Neural cell (in vitro differentiated cells): ENCODE measurements at regions not wholly inside any gene's neighbourhood (a gene's known extent, or its start where the extent isn't known, plus 50 kb on each side); places are given as distances from the start of the nearest gene placed in this dataset.

Experiments
- H2AFZ ChIP-seq: fragments of 200-600, 300-800 bp; sonication (generic), shearing (Covaris generic); 2 replicates; pipeline ENCODE4 v1.6.0; 2014; ENCODE audit warnings: low read depth, mild to moderate bottlenecking, antibody characterized with exemption, low read length, moderate library complexity
- H3F3A ChIP-seq: fragments of 200-600 bp; shearing (Covaris generic); 2 replicates; pipeline ENCODE4 v1.6.1; 2016; ENCODE audit warnings: mild to moderate bottlenecking, moderate library complexity, mixed read lengths, antibody characterized with exemption, low read length; ENCODE audit not compliant: insufficient read depth, poor library complexity, severe bottlenecking
- H3K27ac ChIP-seq: fragments of 200-600, 300-800 bp; sonication (generic), shearing (Covaris generic); 2 replicates; pipeline ENCODE4 v1.5.1; 2014; ENCODE audit warnings: mild to moderate bottlenecking, low read length, moderate library complexity
- H3K27me3 ChIP-seq: fragments of 300-800, 200-600 bp; sonication (generic), shearing (Covaris generic); 2 replicates; pipeline ENCODE4 v1.6.0; 2014; ENCODE audit warnings: mild to moderate bottlenecking, low read depth, low read length, moderate library complexity; ENCODE audit not compliant: insufficient read depth
- H3K36me3 ChIP-seq: fragments of 300-800, 200-600 bp; sonication (generic), shearing (Covaris generic); 2 replicates; pipeline ENCODE4 v1.5.1; 2014; ENCODE audit warnings: mild to moderate bottlenecking, antibody characterized with exemption, low read length, moderate library complexity; ENCODE audit not compliant: insufficient read depth
- H3K4me2 ChIP-seq: fragments of 300-800, 200-600 bp; sonication (generic), shearing (Covaris generic); 2 replicates; pipeline ENCODE4 v1.6.0; 2014; ENCODE audit warnings: mild to moderate bottlenecking, low read length
- H3K4me3 ChIP-seq: fragments of 300-800, 200-600 bp; sonication (generic), shearing (Covaris generic); 2 replicates; pipeline ENCODE4 v1.5.1; 2014; ENCODE audit warnings: mild to moderate bottlenecking, low read length, moderate library complexity
- H3K79me2 ChIP-seq: fragments of 200-600 bp; shearing (Covaris generic); replicated peaks from 2 replicates; pipeline ENCODE4 v1.6.0; 2014; ENCODE audit warnings: mild to moderate bottlenecking, low read length, moderate library complexity; ENCODE audit not compliant: insufficient read depth
- H3K9ac ChIP-seq: fragments of 300-800, 200-600 bp; sonication (generic), shearing (Covaris generic); 2 replicates; pipeline ENCODE4 v1.6.1; 2016; ENCODE audit warnings: mild to moderate bottlenecking, low read length, mixed read lengths
- H3K9me2 ChIP-seq: fragments of 200-600 bp; shearing (Covaris generic); 2 replicates; pipeline ENCODE4 v1.6.1; 2016; ENCODE audit warnings: mild to moderate bottlenecking, low read length, mixed read lengths; ENCODE audit not compliant: insufficient read depth
- H3K9me3 ChIP-seq: fragments of 200-600, 300-800 bp; sonication (generic), shearing (Covaris generic); 2 replicates; pipeline ENCODE4 v1.6.1; 2016; ENCODE audit warnings: mild to moderate bottlenecking, mixed run types, low read length, moderate library complexity, mixed read lengths
- H4K20me1 ChIP-seq: fragments of 200-600 bp; shearing (Covaris generic); 2 replicates; pipeline ENCODE4 v1.6.1; 2016; ENCODE audit warnings: mild to moderate bottlenecking, mixed run types; ENCODE audit not compliant: insufficient read depth
- CTCF ChIP-seq: fragments of 450-650 bp; IDR thresholded peaks from 2 replicates; pipeline ENCODE4 v1.5.1; 2014; ENCODE audit warnings: antibody characterized with exemption, mild to moderate bottlenecking, moderate library complexity; ENCODE audit not compliant: poor library complexity, severe bottlenecking
- EP300 ChIP-seq: fragments of 450-650 bp; conservative IDR thresholded peaks from 2 replicates; pipeline ENCODE4 v1.6.1; 2014; ENCODE audit warnings: antibody characterized with exemption, mild to moderate bottlenecking, moderate library complexity; ENCODE audit not compliant: poor library complexity, severe bottlenecking
- EZH2 ChIP-seq: fragments of 200-600, 300-800 bp; shearing (Covaris generic), sonication (generic); IDR thresholded peaks from 2 replicates; pipeline ENCODE4 v1.6.1; 2014; ENCODE audit warnings: antibody characterized with exemption, low read length, borderline replicate concordance, mild to moderate bottlenecking; ENCODE audit not compliant: insufficient read depth, poor library complexity, severe bottlenecking
- MXI1 ChIP-seq: fragments of 450-650 bp; conservative IDR thresholded peaks from 2 replicates; pipeline ENCODE4 v1.6.1; 2014; ENCODE audit warnings: antibody characterized with exemption, mild to moderate bottlenecking; ENCODE audit not compliant: poor library complexity, severe bottlenecking
- POLR2AphosphoS5 ChIP-seq: IDR thresholded peaks from 2 replicates; pipeline ENCODE4 v1.6.1; 2012
- RAD21 ChIP-seq: fragments of 450-650 bp; conservative IDR thresholded peaks from 2 replicates; pipeline ENCODE4 v1.6.1; 2014; ENCODE audit warnings: antibody characterized with exemption, mild to moderate bottlenecking, moderate library complexity
- REST ChIP-seq: IDR thresholded peaks from 2 replicates; pipeline ENCODE4 v1.6.1; 2012; ENCODE audit warnings: borderline replicate concordance
- SMC3 ChIP-seq: fragments of 450-650 bp; conservative IDR thresholded peaks from 2 replicates; pipeline ENCODE4 v1.6.1; 2014; ENCODE audit warnings: antibody characterized with exemption, mild to moderate bottlenecking, moderate library complexity; ENCODE audit not compliant: poor library complexity
- TAF1 ChIP-seq: IDR thresholded peaks from 2 replicates; pipeline ENCODE4 v1.6.1; 2012; ENCODE audit warnings: low read depth

- H3K4me2 ChIP-seq: no peak overlapping the region
- H3K27ac ChIP-seq: no peak overlapping the region
- H3K9ac ChIP-seq: no peak overlapping the region
- H3K4me3 ChIP-seq: no peak overlapping the region
- peaks cover 1% of the 10 kb centered on the region for H3K9me3 ChIP-seq
- no peaks in the 10 kb centered on the region for H3K36me3 ChIP-seq
- no peak overlapping the region for H2AFZ ChIP-seq
- no peaks in the 10 kb centered on the region for H3K27me3 ChIP-seq
- no peaks in the 10 kb centered on the region for H3F3A ChIP-seq
- TF ChIP-seq EZH2: no peak
- TF ChIP-seq SMC3: no peak
- TF ChIP-seq MXI1: no peak
- no peak for TF ChIP-seq EP300
- TF ChIP-seq POLR2AphosphoS5: no peak
- H4K20me1 ChIP-seq: no peaks in the 10 kb centered on the region
- H3K9me2 ChIP-seq: no peaks in the 10 kb centered on the region
- H3K79me2 ChIP-seq: no peaks in the 10 kb centered on the region
Measured at GRCh38 chr3:82229397-82229796, 468.0 kb upstream of the GBE1 start.

- no peak overlapping the region for H2AFZ ChIP-seq
- H3K36me3 ChIP-seq: no peaks in the 10 kb centered on the region
- no peak overlapping the region for H3K27ac ChIP-seq
- TF ChIP-seq POLR2AphosphoS5 (no peak), RAD21 (no peak), SMC3 (no peak)
- peaks cover 4% of the 10 kb centered on the region for H3K9me3 ChIP-seq
- no peak overlapping the region for H3K4me2 ChIP-seq
- no peak overlapping the region for H3K4me3 ChIP-seq
- no peak overlapping the region for H3K9ac ChIP-seq
- no peaks in the 10 kb centered on the region for H3K27me3 ChIP-seq
- no peaks in the 10 kb centered on the region for H3K9me2 ChIP-seq
- H3K79me2 ChIP-seq: no peaks in the 10 kb centered on the region
- no peaks in the 10 kb centered on the region for H4K20me1 ChIP-seq
- H3F3A ChIP-seq: no peaks in the 10 kb centered on the region
Measured at GRCh38 chr3:82224661-82225060, 463.2 kb upstream of the GBE1 start.

GRCh38 chr3:82222401-82222800 lies 461.0 kb upstream of the GBE1 start:
- H3K27ac ChIP-seq: no peak overlapping the region
- H3K4me2 ChIP-seq: no peak overlapping the region

More at GRCh38 chr3:82222401-82222800, 461.0 kb upstream of the GBE1 start:
- Histone ChIP-seq H3K9ac (no peak overlapping the region), H2AFZ (no peak overlapping the region), H3K9me3 (peaks cover 4% of the 10 kb centered on the region), H4K20me1 (no peaks in the 10 kb centered on the region), H3F3A (no peaks in the 10 kb centered on the region), H3K27me3 (no peaks in the 10 kb centered on the region), H3K79me2 (no peaks in the 10 kb centered on the region), H3K36me3 (no peaks in the 10 kb centered on the region), H3K9me2 (no peaks in the 10 kb centered on the region), H3K4me3 (no peak overlapping the region)
- TF ChIP-seq CTCF (no peak), POLR2AphosphoS5 (no peak), MXI1 (no peak), TAF1 (no peak), EP300 (no peak), SMC3 (no peak), RAD21 (no peak), REST (no peak), EZH2 (no peak)
